OCI-LY3 (cell line): ENCODE measurements at regions not wholly inside any gene's neighbourhood (a gene's known extent, or its start where the extent isn't known, plus 50 kb on each side); places are given as distances from the start of the nearest gene placed in this dataset.

Experiments used
- CTCF ChIP-seq: fragments of 200-600, 300-600 bp; sonication (generic); IDR thresholded peaks from 2 replicates; pipeline ENCODE4 v1.5.1; 2014; ENCODE audit warnings: antibody characterized with exemption, low read length, low read depth
- EZH2phosphoT487 ChIP-seq: fragments of 200-600 bp; shearing (Covaris generic); IDR thresholded peaks from 2 replicates; pipeline ENCODE4 v1.6.1; 2018; ENCODE audit warnings: antibody characterized with exemption, mixed run types, low read depth

- TF ChIP-seq CTCF (no peak), EZH2phosphoT487 (no peak)
Measured at GRCh38 chr11:22556381-22556780, 69.2 kb downstream of the FANCF start.
